H9 (cell line): ENCODE measurements at regions not wholly inside any gene's neighbourhood (a gene's known extent, or its start where the extent isn't known, plus 50 kb on each side); places are given as distances from the start of the nearest gene placed in this dataset.

ENCODE experiments used
- DNase-seq: peaks from one replicate; pipeline ENCODE4 v3.0.0-alpha.2; 2017
- H2AFZ ChIP-seq: one replicate; pipeline ENCODE4 v1.6.1; 2013; ENCODE audit warnings: mild to moderate bottlenecking, low read length, control low read depth, moderate library complexity
- H2AK5ac ChIP-seq: 2 replicates; pipeline ENCODE4 v1.6.1; 2013; ENCODE audit warnings: low read length, control low read depth, mixed read lengths; ENCODE audit not compliant: insufficient read length
- H2BK120ac ChIP-seq: one replicate; pipeline ENCODE4 v1.6.1; 2013; ENCODE audit warnings: low read depth, mild to moderate bottlenecking, low read length, control low read depth, inconsistent platforms; ENCODE audit not compliant: poor library complexity, severe bottlenecking
- H2BK12ac ChIP-seq: 2 replicates; pipeline ENCODE4 v1.6.1; 2013; ENCODE audit warnings: low read length, control low read depth, mixed read lengths, low read depth; ENCODE audit not compliant: insufficient read length
- H2BK15ac ChIP-seq: 2 replicates; pipeline ENCODE4 v1.6.1; 2013; ENCODE audit warnings: low read depth, low read length, control low read depth
- H2BK20ac ChIP-seq: one replicate; pipeline ENCODE4 v1.6.1; 2013; ENCODE audit warnings: low read depth, mild to moderate bottlenecking, low read length, control low read depth, inconsistent platforms; ENCODE audit not compliant: poor library complexity, severe bottlenecking
- H2BK5ac ChIP-seq: 2 replicates; pipeline ENCODE4 v1.6.1; 2013; ENCODE audit warnings: low read length, control low read depth, mixed read lengths; ENCODE audit not compliant: insufficient read length
- H3K14ac ChIP-seq: 2 replicates; pipeline ENCODE4 v1.6.1; 2013; ENCODE audit warnings: low read length, control low read depth; ENCODE audit not compliant: insufficient read depth
- H3K18ac ChIP-seq: 2 replicates; pipeline ENCODE4 v1.6.1; 2013; ENCODE audit warnings: low read depth, mild to moderate bottlenecking, mixed read lengths, low read length, control low read depth; ENCODE audit not compliant: insufficient read length
- H3K23ac ChIP-seq: 2 replicates; pipeline ENCODE4 v1.6.1; 2013; ENCODE audit warnings: low read length, control low read depth, mixed read lengths, low read depth; ENCODE audit not compliant: insufficient read length
- H3K23me2 ChIP-seq: 2 replicates; pipeline ENCODE4 v1.6.1; 2013; ENCODE audit warnings: low read depth, mild to moderate bottlenecking, mixed read lengths, low read length, control low read depth; ENCODE audit not compliant: insufficient read length, poor library complexity, severe bottlenecking
- H3K27ac ChIP-seq: 2 replicates; pipeline ENCODE4 v1.5.1; 2013; ENCODE audit warnings: low read length, control low read depth, mixed read lengths, low read depth; ENCODE audit not compliant: insufficient read length
- H3K27me3 ChIP-seq: 2 replicates; pipeline ENCODE4 v1.6.1; 2013; ENCODE audit warnings: low read length, control low read depth, inconsistent platforms; ENCODE audit not compliant: insufficient read depth
- H3K4ac ChIP-seq: 2 replicates; pipeline ENCODE4 v1.6.1; 2013; ENCODE audit warnings: low read depth, mild to moderate bottlenecking, control low read depth, inconsistent platforms, low read length, moderate library complexity
- H3K4me1 ChIP-seq: 2 replicates; pipeline ENCODE4 v1.6.1; 2013; ENCODE audit warnings: low read length, control low read depth, inconsistent platforms; ENCODE audit not compliant: insufficient read depth
- H3K4me2 ChIP-seq: 2 replicates; pipeline ENCODE4 v1.6.1; 2013; ENCODE audit warnings: low read length, control low read depth, mixed read lengths; ENCODE audit not compliant: insufficient read length, insufficient read depth
- H3K56ac ChIP-seq: 2 replicates; pipeline ENCODE4 v1.6.1; 2013; ENCODE audit warnings: low read depth, mild to moderate bottlenecking, mixed read lengths, low read length, control low read depth; ENCODE audit not compliant: insufficient read length
- H3K79me1 ChIP-seq: 2 replicates; pipeline ENCODE4 v1.6.1; 2013; ENCODE audit warnings: low read depth, mild to moderate bottlenecking, moderate library complexity, low read length, control low read depth, inconsistent platforms; ENCODE audit not compliant: insufficient read depth, poor library complexity, severe bottlenecking
- H3K79me2 ChIP-seq: 2 replicates; pipeline ENCODE4 v1.6.1; 2013; ENCODE audit warnings: low read length, control low read depth, inconsistent platforms; ENCODE audit not compliant: insufficient read depth
- H3K9ac ChIP-seq: 2 replicates; pipeline ENCODE4 v1.6.1; 2013; ENCODE audit warnings: low read length, control low read depth, mixed read lengths; ENCODE audit not compliant: insufficient read length; ENCODE audit errors: extremely low read depth
- H3K9me3 ChIP-seq: one replicate; pipeline ENCODE4 v1.6.1; 2013; ENCODE audit warnings: low read depth, low read length, inconsistent platforms; ENCODE audit not compliant: control insufficient read depth
- H3T11ph ChIP-seq: one replicate; pipeline ENCODE4 v1.6.1; 2013; ENCODE audit warnings: mild to moderate bottlenecking, low read length, control low read depth, inconsistent platforms
- H4K20me1 ChIP-seq: one replicate; pipeline ENCODE4 v1.6.1; 2013; ENCODE audit not compliant: control insufficient read depth, insufficient read length, insufficient read depth
- H4K5ac ChIP-seq: 2 replicates; pipeline ENCODE4 v1.6.1; 2013; ENCODE audit warnings: low read depth, mild to moderate bottlenecking, mixed read lengths, low read length, control low read depth; ENCODE audit not compliant: insufficient read length
- H4K8ac ChIP-seq: replicated peaks from 2 replicates; pipeline ENCODE4 v1.6.1; 2013; ENCODE audit warnings: low read length, control low read depth, mixed read lengths, low read depth; ENCODE audit not compliant: insufficient read length
- H4K91ac ChIP-seq: 2 replicates; pipeline ENCODE4 v1.6.1; 2013; ENCODE audit warnings: low read depth, mild to moderate bottlenecking, moderate library complexity, mixed read lengths, low read length, control low read depth; ENCODE audit not compliant: insufficient read length
- H3K27ac Mint-ChIP-seq, 3 experiments: 2 replicates in 2 of 3; 3 replicates in 1 of 3; pipeline ENCODE4 v1.8.0; 2020 to 2021; ENCODE audit warnings: mixed read lengths in 3 of 3, mild to moderate bottlenecking in 1 of 3, moderate library complexity in 1 of 3
- H3K27me3 Mint-ChIP-seq: 2 replicates; pipeline ENCODE4 v1.8.0; 2021; ENCODE audit warnings: low read depth, mild to moderate bottlenecking, moderate library complexity, mixed read lengths
- H3K36me3 Mint-ChIP-seq, 3 experiments: 2 replicates in 2 of 3; 3 replicates in 1 of 3; pipeline ENCODE4 v1.8.0; 2020 to 2021; ENCODE audit warnings: low read depth in 3 of 3, mixed read lengths in 3 of 3; ENCODE audit not compliant: insufficient read depth in 1 of 3
- H3K4me1 Mint-ChIP-seq, 2 experiments: 2 replicates each; pipeline ENCODE4 v1.8.0; 2020; ENCODE audit warnings: mixed read lengths in 2 of 2
- H3K4me3 Mint-ChIP-seq, 2 experiments: 2 replicates in 1 of 2; 3 replicates in 1 of 2; pipeline ENCODE4 v1.8.0; 2020 to 2021; ENCODE audit warnings: mild to moderate bottlenecking in 2 of 2, mixed read lengths in 2 of 2, moderate library complexity in 1 of 2
- H3K9me3 Mint-ChIP-seq, 2 experiments: 2 replicates in 1 of 2; 3 replicates in 1 of 2; pipeline ENCODE4 v1.8.0; 2020; ENCODE audit warnings: mild to moderate bottlenecking in 2 of 2, mixed read lengths in 2 of 2, moderate library complexity in 1 of 2
- CTCF ChIP-seq: fragments of 200-600 bp; sonication (generic); conservative IDR thresholded peaks from 3 replicates; pipeline ENCODE4 v1.8.0; 2021; ENCODE audit warnings: antibody characterized with exemption, mild to moderate bottlenecking
- whole genome bisulfite sequencing: extraction: QIAGEN DNeasy Blood & Tissue Kit; methylation state at CpG from one replicate; pipeline ENCODE4 v1.1.7; 2013; ENCODE audit warnings: missing lambda C conversion rate, low lambda C conversion rate, mixed read lengths; ENCODE audit not compliant: insufficient read length; ENCODE audit errors: extremely low coverage; 5-methylcytosine and 5-hydroxymethylcytosine counted together

- H2BK20ac ChIP-seq: no peak overlapping the region
- Mint-ChIP-seq H3K4me1 (peaks cover 0 to 4% of the 10 kb centered on the region in 2 experiments; a peak in 1 of 4 replicates), H3K4me3 (no peak overlapping the region), H3K36me3 (peaks cover 0 to 2% (median 0%) of the 10 kb centered on the region in 3 experiments; a peak in 2 of 7 replicates), H3K27me3 (no peaks in the 10 kb centered on the region; the same call in none of the 2 replicates), H3K27ac (no peak overlapping the region), H3K9me3 (peaks cover 6 to 8% of the 10 kb centered on the region in 2 experiments; a peak in 4 of 5 replicates)
- no peak overlapping the region for H3K27ac ChIP-seq
- H3K9me3 ChIP-seq: no peaks in the 10 kb centered on the region
- H2AFZ ChIP-seq: no peak overlapping the region
- H2AK5ac ChIP-seq: no peak overlapping the region
- H4K5ac ChIP-seq: no peak overlapping the region
- H3K4me1 ChIP-seq: no peaks in the 10 kb centered on the region; the same call in 1 of the 2 replicates
- no peak overlapping the region for H3K9ac ChIP-seq
- TF ChIP-seq CTCF: no peak
- H3K79me1 ChIP-seq: no peaks in the 10 kb centered on the region
- no peak overlapping the region for H2BK15ac ChIP-seq
- no peaks in the 10 kb centered on the region for H3K23me2 ChIP-seq
- WGBS: no CpG with 5 or more reads among the region's 1 CpG
- no peaks in the 10 kb centered on the region for H3K79me2 ChIP-seq
- H3K4ac ChIP-seq: no peak overlapping the region
- no peak overlapping the region for H2BK120ac ChIP-seq
- no peak overlapping the region for H2BK5ac ChIP-seq
- H3K4me2 ChIP-seq: no peak overlapping the region
- H3K18ac ChIP-seq: no peak overlapping the region
- DNase-seq: no peak
- no peak overlapping the region for H3T11ph ChIP-seq
- no peak overlapping the region for H2BK12ac ChIP-seq
- no peak overlapping the region for H3K23ac ChIP-seq
- H4K8ac ChIP-seq: no peak overlapping the region
- H3K27me3 ChIP-seq: no peaks in the 10 kb centered on the region
- no peak overlapping the region for H3K56ac ChIP-seq
- no peaks in the 10 kb centered on the region for H4K20me1 ChIP-seq
- H3K14ac ChIP-seq: no peak overlapping the region
- H4K91ac ChIP-seq: no peak overlapping the region
These were observed 125.1 kb upstream of the ZNF32 start for GRCh38 chr10:43773736-43774135.
